ENCODE measurements at regions not wholly inside any gene's neighbourhood (a gene's known extent, or its start where the extent isn't known, plus 50 kb on each side); places are given as distances from the start of the nearest gene placed in this dataset.

DNA sequence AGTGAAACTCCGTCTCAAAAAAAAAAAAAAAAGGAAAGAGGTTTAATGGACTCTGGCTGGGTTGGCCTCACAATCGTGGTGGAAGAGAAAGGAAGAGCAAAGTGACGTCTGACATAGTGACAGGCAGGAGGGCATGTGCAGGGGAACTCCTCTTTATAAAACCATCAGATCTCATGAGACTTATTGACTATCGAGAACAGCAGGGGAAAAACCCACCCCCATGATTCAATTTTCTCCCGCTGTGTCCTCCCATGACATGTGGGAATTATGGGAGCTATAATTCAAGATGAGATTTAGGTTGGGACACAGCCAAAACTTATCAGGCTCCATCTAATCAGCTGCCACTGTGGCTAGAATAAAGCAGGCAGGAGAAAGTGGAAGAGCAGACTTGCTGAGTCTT is 610.4 kb upstream of the NUDT12 start:
- no peak for DNase-seq
- H3K27ac ChIP-seq = no peak overlapping the region
- no peaks in the 10 kb centered on the region for H3K36me3 ChIP-seq
- no peak overlapping the region for H3K4me3 ChIP-seq
- H3K4me1 ChIP-seq = no peaks in the 10 kb centered on the region
- intact Hi-C loops (cut with DNase I; ENCODE audit: low total_unique reads) = no loop called here
- no peak for TF ChIP-seq EP300 (IDR thresholded peaks at IDR 0.05)
- TF ChIP-seq POLR2AphosphoS5 (IDR thresholded peaks at IDR 0.05) = no peak
- no peak for TF ChIP-seq POLR2A (IDR thresholded peaks at IDR 0.05)
- TF ChIP-seq, protein P1, sequence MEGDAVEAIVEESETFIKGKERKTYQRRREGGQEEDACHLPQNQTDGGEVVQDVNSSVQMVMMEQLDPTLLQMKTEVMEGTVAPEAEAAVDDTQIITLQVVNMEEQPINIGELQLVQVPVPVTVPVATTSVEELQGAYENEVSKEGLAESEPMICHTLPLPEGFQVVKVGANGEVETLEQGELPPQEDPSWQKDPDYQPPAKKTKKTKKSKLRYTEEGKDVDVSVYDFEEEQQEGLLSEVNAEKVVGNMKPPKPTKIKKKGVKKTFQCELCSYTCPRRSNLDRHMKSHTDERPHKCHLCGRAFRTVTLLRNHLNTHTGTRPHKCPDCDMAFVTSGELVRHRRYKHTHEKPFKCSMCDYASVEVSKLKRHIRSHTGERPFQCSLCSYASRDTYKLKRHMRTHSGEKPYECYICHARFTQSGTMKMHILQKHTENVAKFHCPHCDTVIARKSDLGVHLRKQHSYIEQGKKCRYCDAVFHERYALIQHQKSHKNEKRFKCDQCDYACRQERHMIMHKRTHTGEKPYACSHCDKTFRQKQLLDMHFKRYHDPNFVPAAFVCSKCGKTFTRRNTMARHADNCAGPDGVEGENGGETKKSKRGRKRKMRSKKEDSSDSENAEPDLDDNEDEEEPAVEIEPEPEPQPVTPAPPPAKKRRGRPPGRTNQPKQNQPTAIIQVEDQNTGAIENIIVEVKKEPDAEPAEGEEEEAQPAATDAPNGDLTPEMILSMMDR (IDR thresholded peaks at IDR 0.05) = no peak
- H3K9me3 ChIP-seq = no peaks in the 10 kb centered on the region
- H3K27me3 ChIP-seq = no peaks in the 10 kb centered on the region
- 83 to 92% (median 85%) methylated on average over 5 of the region's 5 CpGs for WGBS, 5 donors

- intact Hi-C loops (cut with DNase I; ENCODE audit: low total_unique reads) = no loop called here
- no peak overlapping the region for H3K4me3 ChIP-seq
- no peak overlapping the region for H3K27ac ChIP-seq
- H3K36me3 ChIP-seq = no peaks in the 10 kb centered on the region
- H3K4me1 ChIP-seq = no peaks in the 10 kb centered on the region
- TF ChIP-seq POLR2AphosphoS5 (IDR thresholded peaks at IDR 0.05) (no peak), EP300 (IDR thresholded peaks at IDR 0.05) (no peak), POLR2A (IDR thresholded peaks at IDR 0.05) (no peak)
- TF ChIP-seq, protein P1 (IDR thresholded peaks at IDR 0.05) = no peak
- H3K9me3 ChIP-seq = no peaks in the 10 kb centered on the region
- DNase-seq = no peak
- no peaks in the 10 kb centered on the region for H3K27me3 ChIP-seq
- WGBS, 5 donors = 75 to 85% (median 82%) methylated on average over 3 of the region's 3 CpGs
Measured at GRCh38 chr5:104171958-104172690, 609.5 kb upstream of the NUDT12 start.

GRCh38 chr5:104170926-104171325 is 608.3 kb upstream of the NUDT12 start:
- no peaks in the 10 kb centered on the region for H3K9me3 ChIP-seq
- H3K4me3 ChIP-seq = no peak overlapping the region
- H3K27me3 ChIP-seq = no peaks in the 10 kb centered on the region
- H3K27ac ChIP-seq = no peak overlapping the region
- no peak for DNase-seq
- no peak for TF ChIP-seq POLR2A (IDR thresholded peaks at IDR 0.05)
- TF ChIP-seq, protein P1 (IDR thresholded peaks at IDR 0.05) = no peak
- no peak for TF ChIP-seq EP300 (IDR thresholded peaks at IDR 0.05)
- TF ChIP-seq POLR2AphosphoS5 (IDR thresholded peaks at IDR 0.05) = no peak
- intact Hi-C loops (cut with DNase I; ENCODE audit: low total_unique reads) = no loop called here
- H3K36me3 ChIP-seq = no peaks in the 10 kb centered on the region
- no peaks in the 10 kb centered on the region for H3K4me1 ChIP-seq

GRCh38 chr5:104146652-104147051 is 584.1 kb upstream of the NUDT12 start:
- DNase-seq = no peak
- Histone ChIP-seq H3K9me3 (no peaks in the 10 kb centered on the region), H3K36me3 (no peaks in the 10 kb centered on the region), H3K27ac (no peak overlapping the region), H3K4me3 (no peak overlapping the region), H3K27me3 (no peaks in the 10 kb centered on the region), H3K4me1 (no peaks in the 10 kb centered on the region)
- TF ChIP-seq POLR2A (IDR thresholded peaks at IDR 0.05) (no peak), EP300 (IDR thresholded peaks at IDR 0.05) (no peak), POLR2AphosphoS5 (IDR thresholded peaks at IDR 0.05) (no peak)
- TF ChIP-seq, protein P1 (IDR thresholded peaks at IDR 0.05) = no peak
- 11 to 28% (median 14%) methylated on average over 2 of the region's 2 CpGs for WGBS, 5 donors
- intact Hi-C loops (cut with DNase I; ENCODE audit: low total_unique reads) = no loop called here

All from stomach (tissue), 8 donors.